Right ventricle myocardium inferior (tissue), 1 donor: ENCODE measurements at regions not wholly inside any gene's neighbourhood (a gene's known extent, or its start where the extent isn't known, plus 50 kb on each side); places are given as distances from the start of the nearest gene placed in this dataset.

Source experiments
- ATAC-seq: fragments of 200-7000 bp; cut with Tn5 transposase; one replicate; pipeline ENCODE4 v1.9.1; 2020; ENCODE audit warnings: mild to moderate bottlenecking, moderate library complexity
- DNase-seq: peaks from one replicate; pipeline ENCODE4 v3.0.0; 2021; ENCODE audit errors: missing footprints
- intact Hi-C: fragments of 100-400 bp; cut with DNase I; formaldehyde crosslinking; loops from one replicate; pipeline ENCODE4 v1.11.0; 2022
- donor health status: DM: no; HTN: yes; CAD: no; lungs with severe emphysema.

- ATAC-seq = peak; percentile 59
- no peak for DNase-seq
- intact Hi-C loops = no loop called here
These were observed 140.4 kb downstream of the CARTPT start for GRCh38 chr5:71859515-71859914.

DNA sequence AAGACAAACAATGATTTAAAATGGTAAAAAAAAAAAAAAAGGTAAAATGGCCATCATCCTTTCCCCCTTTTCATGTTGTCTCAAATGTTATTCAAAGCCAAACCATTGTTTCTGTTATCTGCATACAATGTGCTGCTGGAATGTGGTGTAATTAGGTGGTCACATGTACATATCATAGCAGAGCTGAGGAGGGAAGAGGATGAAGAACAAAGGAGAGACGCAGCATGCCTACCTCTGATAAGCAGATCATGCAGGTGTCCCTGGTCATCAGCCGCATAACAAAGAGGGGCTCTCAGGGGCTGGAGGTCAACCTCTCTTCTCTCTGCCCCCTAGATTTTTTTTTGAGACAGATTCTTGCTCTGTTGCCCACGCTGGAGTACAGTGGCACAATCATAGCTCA is 141.0 kb downstream of the CARTPT start:
- no peak for DNase-seq
- intact Hi-C loops = no loop called here
- ATAC-seq = no peak

DNA sequence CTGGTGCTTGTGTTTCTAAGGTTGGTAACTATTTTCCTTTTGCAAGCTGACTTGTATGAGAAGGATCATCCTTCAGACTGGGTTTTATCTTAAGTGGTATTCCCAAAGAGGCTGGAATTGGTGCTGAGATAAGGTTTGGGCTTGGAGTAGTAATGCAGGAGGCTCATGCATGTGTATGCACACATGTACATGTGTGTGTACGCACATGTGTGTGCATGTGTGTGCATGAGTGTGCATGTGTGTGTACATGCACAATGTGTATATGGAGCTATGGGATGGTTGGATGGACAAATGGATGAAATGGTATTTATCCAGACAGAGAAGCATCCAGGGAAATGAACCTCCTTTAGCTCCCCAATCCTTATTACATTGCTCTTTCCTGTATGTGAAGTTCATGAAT is 142.6 kb downstream of the CARTPT start:
- ATAC-seq (no peak), DNase-seq (no peak)
- intact Hi-C loops = no loop called here

GRCh38 chr5:71862087-71862486 is 143.0 kb downstream of the CARTPT start:
- ATAC-seq (peak; percentile 15), DNase-seq (no peak)
- intact Hi-C loops = no loop called here

DNA sequence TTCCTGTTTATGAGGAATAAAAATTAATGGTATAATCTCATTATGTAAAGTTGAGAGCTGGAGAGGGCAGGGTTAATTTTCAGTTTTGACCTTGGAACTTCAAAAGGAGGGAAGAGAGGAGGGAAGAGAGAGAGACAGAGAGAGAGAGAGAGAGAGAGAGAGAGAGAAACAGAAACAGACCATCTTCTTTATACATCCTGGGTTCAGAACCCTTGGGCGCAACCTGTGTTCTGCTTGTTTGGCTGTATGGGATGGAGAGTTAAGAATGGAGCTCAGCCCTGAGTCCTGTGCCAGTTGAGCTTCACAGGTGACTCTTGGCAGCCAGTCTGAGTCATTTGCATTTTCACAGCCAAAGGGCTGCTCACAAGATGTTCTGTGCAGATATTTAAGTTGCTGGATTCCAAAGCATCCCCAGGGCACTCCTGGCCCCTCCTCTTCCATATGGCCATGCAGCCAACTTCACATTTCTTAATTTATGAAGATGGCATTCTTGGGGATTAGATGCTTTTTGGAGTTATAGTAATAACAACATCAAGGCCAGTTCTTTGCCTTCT is 143.5 kb downstream of the CARTPT start:
- ATAC-seq (no peak), DNase-seq (no peak)
- intact Hi-C loops = no loop called here

DNA sequence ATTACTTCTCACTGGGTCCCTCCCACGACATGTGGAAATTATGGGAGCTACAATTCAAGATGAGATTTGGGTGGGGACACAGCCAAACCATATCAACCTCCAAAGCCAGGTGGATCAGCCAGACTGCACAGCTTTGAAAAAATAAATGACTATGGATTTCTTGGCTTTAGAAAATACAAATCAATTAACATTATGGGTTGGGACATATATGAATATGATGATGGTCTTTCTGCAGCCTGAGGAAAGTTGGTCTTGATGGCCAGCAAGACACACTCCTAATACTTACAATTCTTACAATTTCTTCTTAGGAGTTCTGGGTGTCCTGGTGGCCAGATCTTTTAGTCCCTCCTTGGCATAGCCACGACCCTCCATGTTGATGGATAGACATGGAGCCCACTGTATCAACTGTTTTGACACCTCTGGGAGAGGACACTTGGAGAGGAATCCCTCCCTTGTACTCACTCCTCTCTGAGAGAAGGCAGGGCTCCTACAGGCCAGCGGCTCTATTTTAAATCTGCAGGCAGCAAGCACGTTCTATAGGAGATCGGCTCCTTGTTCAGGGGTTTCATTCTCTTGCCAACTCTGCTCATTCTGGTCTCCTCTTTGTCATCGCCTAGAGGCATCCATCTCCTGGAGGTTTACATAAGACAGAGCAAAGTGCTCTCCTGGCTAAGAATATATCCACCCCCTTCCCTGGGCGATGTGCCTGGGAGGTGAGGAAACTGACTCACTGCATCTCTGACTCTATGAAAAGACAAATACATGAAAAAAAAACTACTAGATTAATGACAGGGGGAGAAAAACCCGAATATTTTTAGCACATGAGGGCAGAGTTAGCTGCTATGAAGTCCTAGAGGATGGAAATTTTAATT is 145.9 kb downstream of the CARTPT start:
- peak; percentile 66 for ATAC-seq
- intact Hi-C loops = no loop called here
- DNase-seq = no peak

DNA sequence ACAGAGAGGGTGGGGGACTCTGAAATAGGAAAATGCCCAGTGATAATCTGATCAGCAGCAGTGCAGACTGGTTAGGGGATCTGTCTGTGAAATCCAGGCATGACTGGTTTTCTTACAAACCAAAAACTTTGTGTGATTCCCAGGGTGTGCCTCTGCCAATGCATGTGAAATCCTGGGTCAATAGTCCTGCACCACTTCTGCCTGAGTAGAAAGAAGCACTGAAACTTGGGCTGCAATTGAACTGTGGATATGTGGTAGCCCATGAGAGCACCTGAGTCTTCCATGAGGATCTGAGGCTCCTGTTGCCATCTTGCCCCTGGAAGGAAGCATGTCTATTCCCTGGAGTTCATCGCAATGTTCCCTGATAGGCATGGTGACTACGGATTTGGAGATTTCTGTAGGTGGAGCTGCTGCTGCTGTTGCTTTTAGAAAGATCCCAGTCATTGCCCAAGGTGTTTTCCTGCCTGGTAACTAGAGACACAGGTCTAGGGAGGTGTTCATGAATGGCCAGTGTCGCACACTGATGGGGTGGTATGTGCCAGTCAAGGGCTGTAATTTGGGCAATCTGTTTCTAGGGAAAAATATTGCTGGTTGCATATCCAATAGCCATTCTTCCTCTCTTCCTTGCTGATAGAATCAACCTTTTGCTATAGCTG is 146.7 kb downstream of the CARTPT start:
- no peak for DNase-seq
- intact Hi-C loops = no loop called here
- ATAC-seq = no peak

- no peak for DNase-seq
- intact Hi-C loops = no loop called here
- no peak for ATAC-seq
These were observed 153.3 kb downstream of the CARTPT start for GRCh38 chr5:71872311-71872864.

GRCh38 chr5:71873191-71873591 is 154.1 kb downstream of the CARTPT start:
- intact Hi-C loops = no loop called here
- DNase-seq = no peak
- ATAC-seq = peak; percentile 90

GRCh38 chr5:71874521-71874920 is 155.4 kb downstream of the CARTPT start:
- DNase-seq (no peak), ATAC-seq (no peak)
- intact Hi-C loops = no loop called here

DNA sequence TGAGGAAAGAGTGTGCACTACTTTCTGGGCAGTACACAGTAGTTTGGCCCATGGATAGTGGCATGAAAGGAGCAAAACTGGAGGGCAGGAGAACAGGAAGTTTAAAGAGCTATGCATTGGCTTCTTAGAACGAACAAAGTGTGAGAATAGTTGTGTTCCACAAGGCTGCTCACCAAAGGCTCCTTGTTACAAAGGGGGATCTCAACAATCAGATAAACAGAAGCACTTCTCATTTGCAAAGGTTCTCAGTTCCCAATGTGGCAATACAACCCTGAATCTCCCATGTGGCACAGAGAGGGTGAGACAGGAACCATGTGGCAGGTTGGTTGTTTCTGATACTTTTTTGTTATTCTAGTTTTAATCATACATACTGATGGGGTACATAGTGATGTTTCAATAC is 158.4 kb downstream of the CARTPT start:
- ATAC-seq (no peak), DNase-seq (no peak)
- intact Hi-C loops = no loop called here

DNA sequence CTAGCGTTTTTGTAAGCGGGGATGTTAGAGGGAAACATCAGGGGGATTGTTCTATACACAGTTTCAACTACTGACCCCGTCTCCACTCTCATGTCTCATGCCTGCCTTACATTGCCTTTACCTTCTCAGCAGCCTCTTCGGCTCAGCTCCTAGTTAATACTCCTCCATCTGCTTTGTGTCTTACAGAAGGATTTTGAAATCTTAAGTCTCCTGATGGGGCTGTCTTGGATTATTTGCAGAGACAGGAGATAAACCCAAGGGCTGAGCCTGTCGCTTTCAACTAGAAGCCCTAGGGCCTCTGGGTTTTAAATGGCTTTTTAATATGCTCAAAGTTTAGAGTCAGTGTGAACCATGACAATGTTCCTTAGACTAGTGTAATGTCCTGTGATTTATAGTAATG is 161.5 kb downstream of the CARTPT start:
- intact Hi-C loops = loop anchor here (5.0 kb wide), 2 partner anchors 47 to 48 kb away; no protein-coding TSS in a partner anchor
- no peak for ATAC-seq
- DNase-seq = no peak

- intact Hi-C loops = loop anchor here (5.0 kb wide), 2 partner anchors 44 to 51 kb away; no protein-coding TSS in a partner anchor
- DNase-seq (no peak), ATAC-seq (peak; percentile 71)
These were observed 164.0 kb downstream of the CARTPT start for GRCh38 chr5:71882826-71883741.

- intact Hi-C loops = loop anchor here (5.0 kb wide), 2 partner anchors 44 to 51 kb away; no protein-coding TSS in a partner anchor
These were observed 164.6 kb downstream of the CARTPT start for GRCh38 chr5:71883742-71884103.

GRCh38 chr5:71884926-71885325 is 165.9 kb downstream of the CARTPT start:
- intact Hi-C loops = loop anchor here (5.0 kb wide), 2 partner anchors 42 to 53 kb away; no protein-coding TSS in a partner anchor
- DNase-seq (no peak), ATAC-seq (no peak)

More at GRCh38 chr5:71883742-71884103, 164.6 kb downstream of the CARTPT start:
- DNase-seq (no peak), ATAC-seq (peak; percentile 72)

- ATAC-seq = no peak
- DNase-seq = no peak
- intact Hi-C loops = no loop called here
These were observed 167.3 kb downstream of the CARTPT start for GRCh38 chr5:71886406-71886805.

DNA sequence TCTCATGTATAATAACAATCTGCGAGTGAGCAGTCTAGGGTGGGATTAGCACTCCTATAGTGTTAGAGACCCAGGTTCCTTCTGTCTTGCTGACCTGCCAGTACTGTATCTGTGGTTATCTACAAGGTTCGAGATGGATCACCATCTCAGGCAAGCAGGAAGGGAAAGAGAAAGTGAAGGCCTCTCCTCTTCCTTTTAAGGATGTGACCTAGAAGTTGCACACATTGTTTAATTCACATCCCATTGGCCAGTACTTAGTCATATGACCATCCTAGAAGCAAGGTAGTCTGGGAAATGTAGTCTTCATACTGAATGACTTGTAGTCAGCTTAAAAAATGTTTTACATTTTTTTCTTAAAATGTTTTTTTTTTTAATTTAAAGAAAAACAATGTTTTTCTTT is 168.6 kb downstream of the CARTPT start:
- DNase-seq = no peak
- intact Hi-C loops = no loop called here
- no peak for ATAC-seq

- ATAC-seq (no peak), DNase-seq (no peak)
- intact Hi-C loops = loop anchor here (5.0 kb wide), 1 partner anchor 216 kb away; the partner anchor contains the start of gene MAP1B
These were observed 172.3 kb downstream of the CARTPT start for GRCh38 chr5:71891406-71891805.
